ENCODE measurements at regions not wholly inside any gene's neighbourhood (a gene's known extent, or its start where the extent isn't known, plus 50 kb on each side); places are given as distances from the start of the nearest gene placed in this dataset.
"Not testable (repeated sequence)": the region's sequence is repeated elsewhere in the genome, so short reads cannot be mapped to it uniquely, and the experiment has no call there.

GRCh38 chr9:108803428-108804065 is 52.2 kb downstream of the ACTL7B start:
- DNase-seq (ENCODE audit: low spot score), result no peak

- no peak for DNase-seq (ENCODE audit: low spot score)
Measured at GRCh38 chr9:108802967-108803366, 52.8 kb downstream of the ACTL7B start.

DNA sequence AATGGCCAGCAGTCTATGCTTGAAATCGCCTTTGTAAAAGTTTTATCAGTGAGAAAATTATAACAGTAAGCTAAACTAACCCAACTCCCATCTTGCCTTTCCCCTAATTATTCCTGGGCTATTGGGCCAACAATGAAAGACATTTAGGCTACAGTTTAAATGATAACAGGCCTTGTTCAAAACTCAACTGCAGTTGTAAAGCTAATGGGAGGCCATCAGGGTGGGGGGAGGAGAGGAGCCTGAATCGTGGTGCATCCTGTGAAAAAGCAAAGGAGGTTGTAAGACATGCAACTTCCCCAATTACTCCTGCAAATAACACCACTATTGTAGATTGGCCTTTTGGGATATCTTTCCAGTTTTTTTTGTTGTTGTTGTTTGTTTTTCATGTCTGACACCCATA is 53.8 kb downstream of the ACTL7B start:
- no peak for DNase-seq (ENCODE audit: low spot score)

DNA sequence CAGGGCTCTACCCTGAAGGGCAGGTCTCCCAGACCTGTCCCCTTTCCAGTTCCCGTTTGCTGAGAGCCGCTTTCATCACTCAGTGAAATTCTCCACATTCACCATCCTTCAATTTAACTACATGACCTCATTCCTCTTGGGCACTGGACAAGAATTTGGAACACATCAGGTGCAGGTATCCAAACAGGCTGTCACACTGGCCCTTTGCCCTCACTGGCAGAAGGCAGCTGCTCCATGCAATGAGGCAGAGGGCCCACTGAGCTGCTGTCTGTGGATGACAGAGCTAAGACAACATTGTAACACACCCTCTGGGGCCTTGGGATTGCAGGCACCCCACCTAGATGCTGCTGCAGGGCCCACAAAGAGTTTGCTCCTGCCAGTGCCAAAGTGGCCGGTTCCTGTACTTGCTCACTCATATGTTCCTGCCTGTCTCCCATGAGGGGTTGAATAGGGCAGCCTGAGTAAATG is 55.1 kb downstream of the ACTL7B start:
- no peak for DNase-seq (ENCODE audit: low spot score)

DNA sequence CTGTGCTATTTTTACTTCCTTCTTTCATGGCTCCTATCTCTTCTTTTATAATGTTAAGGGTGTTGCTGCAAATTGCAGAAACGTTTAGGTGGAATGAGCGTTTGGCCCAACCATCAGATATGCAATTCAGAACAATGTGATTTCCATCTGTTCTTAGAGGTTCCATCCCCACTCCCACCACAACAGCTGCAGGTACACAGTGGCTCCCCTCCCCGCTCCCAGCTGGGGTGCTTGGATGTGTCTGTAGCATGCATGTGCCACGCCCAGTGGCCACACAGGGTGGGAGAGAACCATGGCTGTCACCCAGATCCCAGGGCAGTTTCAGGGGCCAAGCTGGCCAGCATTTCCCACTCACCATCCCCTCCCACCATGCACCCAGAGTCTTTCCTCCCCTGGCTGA is 62.2 kb downstream of the ACTL7B start:
- DNase-seq (ENCODE audit: low spot score), result no peak

- DNase-seq (ENCODE audit: low spot score), result no peak
Measured at GRCh38 chr9:108789742-108790141, 66.0 kb downstream of the ACTL7B start.

DNA sequence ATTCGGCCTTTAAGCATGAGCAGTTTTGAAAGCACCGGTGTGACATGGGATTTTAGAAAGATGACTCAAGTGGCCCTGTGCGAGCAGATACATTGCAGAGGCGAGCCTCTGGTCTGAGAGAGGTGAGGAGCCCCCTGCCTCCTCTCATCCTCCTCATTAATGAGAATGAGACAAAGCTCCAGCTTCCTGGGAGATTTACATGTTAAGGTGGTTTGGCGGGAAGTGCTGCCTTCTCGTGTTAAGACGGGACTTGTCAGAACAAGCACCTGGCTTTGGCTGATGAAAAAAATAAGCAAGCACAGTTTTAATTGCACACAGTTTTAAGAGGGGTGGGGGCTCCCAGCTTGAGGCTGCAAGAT is 68.1 kb downstream of the ACTL7B start:
- DNase-seq (ENCODE audit: low spot score), result no peak

GRCh38 chr9:108786901-108787689 is 68.7 kb downstream of the ACTL7B start:
- DNase-seq (ENCODE audit: low spot score), result no peak

DNA sequence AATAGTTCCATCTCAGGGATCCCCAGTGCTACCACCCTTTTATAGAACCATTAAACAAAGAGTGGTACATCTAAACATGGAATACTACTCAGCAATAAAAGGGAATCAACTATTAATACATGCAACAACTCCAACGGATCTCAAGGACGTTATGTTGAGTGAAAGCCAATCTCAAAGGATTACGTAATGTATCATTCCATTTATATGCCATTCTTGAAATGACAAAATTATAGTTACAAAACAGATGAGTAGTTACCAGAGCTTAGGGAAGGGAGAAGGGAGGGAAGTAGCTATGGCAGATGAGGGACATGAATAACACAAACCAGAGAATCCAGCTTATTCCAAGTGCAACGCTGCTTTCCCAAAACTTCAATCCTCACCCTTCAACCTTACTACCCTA is 69.5 kb downstream of the ACTL7B start:
- no peak for DNase-seq (ENCODE audit: low spot score)

DNA sequence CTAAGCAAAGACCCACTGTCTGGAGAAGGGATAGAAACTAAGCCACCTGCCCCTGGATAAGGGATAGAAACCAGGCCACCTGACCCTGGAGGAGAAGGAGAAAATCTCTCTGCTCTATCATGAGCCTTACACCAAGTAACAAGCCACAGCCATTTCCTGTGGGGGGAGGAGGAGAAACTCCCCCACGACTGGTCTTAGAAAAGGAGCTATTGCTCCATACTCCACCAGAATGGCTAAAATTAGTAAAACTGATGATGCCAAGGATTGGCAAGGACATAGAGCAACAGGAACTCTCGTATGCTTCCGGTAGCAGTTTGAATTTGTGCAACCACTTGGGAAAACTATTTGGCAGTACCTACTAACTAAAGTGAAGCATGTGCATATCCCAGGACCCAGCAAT is 70.8 kb downstream of the ACTL7B start:
- no peak for DNase-seq (ENCODE audit: low spot score)

DNA sequence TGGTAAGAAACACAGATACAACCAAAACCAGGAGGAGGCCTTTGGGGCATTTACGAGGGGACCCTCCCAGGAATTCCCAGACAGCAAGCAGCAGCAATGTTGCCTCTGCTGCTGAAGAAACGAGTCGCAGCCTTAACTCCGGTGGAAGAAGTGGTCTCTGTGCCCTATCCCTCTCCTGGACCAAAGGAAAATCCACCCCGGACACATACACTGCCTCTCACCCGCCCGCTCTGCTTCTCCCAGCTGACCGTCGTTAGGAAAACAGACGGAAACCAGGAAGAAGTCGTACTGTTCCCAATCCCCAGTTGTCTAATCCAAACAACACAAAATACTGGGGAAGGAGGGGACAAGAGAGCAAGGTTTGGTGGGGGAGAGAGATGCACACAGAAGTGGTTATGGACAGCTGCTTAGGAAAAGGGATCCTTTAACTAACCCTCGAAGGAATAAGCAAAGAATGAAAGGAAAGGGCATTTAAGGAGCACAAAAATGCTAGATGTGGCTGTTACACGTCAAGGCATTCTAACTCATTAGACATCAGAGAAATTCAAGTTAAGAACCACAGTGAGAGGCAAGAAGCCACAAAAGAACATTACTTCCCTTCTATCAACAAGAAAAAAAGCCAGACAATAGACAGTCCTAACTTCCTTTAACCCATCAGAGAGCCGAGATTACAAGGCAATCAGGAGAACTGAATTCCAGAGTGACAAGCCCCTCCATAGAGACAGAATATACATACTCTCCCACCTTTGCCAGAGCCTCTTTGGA is 71.9 kb downstream of the ACTL7B start:
- no peak for DNase-seq (ENCODE audit: low spot score)

DNA sequence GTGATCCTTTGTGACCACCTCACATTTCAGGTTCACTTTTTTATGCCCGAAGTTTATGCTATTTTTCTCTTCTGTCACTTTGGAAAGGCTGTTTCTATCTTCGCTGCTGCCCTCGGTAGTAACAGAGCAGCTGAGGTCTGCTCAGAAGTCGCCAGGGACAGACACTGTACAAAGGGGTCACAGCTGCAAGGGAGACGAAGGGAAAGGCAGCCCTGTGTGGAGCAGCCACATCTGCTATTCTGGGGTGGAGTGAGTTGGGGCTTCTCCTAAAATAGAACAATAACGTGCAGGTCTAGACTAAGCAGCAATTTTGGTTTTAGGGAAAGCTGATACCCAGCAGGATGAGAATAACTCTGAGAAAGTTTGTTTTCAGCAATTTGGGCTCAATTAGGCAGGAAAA is 72.5 kb downstream of the ACTL7B start:
- DNase-seq (ENCODE audit: low spot score), result no peak

- DNase-seq (ENCODE audit: low spot score), result no peak
Measured at GRCh38 chr9:108780942-108781734, 74.6 kb downstream of the ACTL7B start.

DNA sequence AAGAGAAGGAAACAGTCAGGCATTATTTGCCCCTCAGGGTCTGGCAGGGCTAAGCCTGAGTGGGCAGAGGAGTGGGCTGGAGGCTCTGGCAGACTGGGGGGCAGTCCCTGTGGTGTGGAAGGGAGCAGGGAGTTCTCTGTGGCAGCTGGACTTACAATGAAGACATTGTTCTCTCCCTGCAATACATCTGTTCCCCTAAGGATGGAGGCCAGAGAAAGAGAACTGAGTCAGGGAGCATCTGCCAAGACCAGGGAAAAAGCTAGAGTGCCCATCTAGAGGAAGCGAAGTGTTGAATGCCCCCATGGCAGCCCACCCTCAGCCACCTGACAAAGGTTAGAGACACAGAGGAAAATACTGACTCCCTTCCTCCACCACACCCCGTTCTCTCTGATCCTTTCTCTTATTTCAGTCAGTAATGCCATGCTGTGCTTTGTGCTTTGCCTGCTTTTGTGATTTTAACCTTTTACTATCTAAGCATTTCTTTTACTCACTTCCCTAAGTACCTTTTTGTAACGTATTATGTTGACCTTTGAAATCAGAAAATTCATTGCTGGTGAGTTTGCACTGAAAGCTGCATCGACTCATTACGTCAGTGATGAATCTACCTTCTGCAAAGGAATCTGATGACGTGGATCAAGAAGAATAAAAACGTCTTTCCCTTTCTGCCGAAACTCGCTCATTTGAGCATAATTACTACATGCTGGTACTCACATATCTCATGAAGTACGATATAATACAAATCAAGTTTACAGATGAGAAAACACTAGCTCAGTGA is 76.0 kb downstream of the ACTL7B start:
- DNase-seq (ENCODE audit: low spot score), result no peak

DNA sequence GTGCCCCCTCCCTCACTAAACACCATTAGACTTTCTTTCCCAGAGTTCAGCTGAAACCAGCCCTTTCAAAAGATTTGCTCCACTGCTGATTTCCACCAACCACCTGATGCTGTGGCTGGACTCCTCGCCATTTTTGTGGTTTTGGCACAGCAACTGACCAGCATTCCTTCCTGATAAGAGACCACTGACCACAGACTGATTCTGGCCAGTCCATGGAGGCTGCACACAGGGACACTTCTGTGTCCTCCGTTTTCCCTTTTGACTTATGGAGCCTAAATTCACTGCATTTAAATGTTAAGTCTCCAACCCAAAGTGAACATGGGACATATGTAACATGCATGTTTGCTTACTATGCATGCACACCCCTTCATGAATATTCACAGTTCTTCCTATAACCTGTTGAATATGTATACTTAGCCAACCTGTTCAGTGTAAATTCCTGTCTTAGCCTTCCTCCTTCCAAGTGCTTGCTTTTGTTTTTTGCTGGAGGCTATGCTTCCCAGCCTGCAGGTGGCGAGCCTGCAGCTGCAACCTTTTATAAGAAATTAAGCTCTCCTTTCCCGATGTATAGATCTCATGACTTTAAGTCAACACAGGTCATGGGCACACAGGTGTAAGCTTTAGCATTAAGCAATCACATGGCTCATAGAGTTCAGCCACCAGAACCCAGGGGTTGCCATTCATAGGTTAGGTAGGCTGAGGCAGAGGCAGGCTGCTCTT is 78.7 kb downstream of the ACTL7B start:
- DNase-seq (ENCODE audit: low spot score), result no peak

GRCh38 chr9:108775901-108776306 is 79.9 kb downstream of the ACTL7B start:
- DNase-seq (ENCODE audit: low spot score), result no peak

GRCh38 chr9:108774088-108774487 is 81.7 kb downstream of the ACTL7B start:
- DNase-seq (ENCODE audit: low spot score), result not testable (repeated sequence)

- no peak for DNase-seq (ENCODE audit: low spot score)
Measured at GRCh38 chr9:108772301-108772894, 83.4 kb downstream of the ACTL7B start.

GRCh38 chr9:108768744-108769143 is 87.0 kb downstream of the ACTL7B start:
- DNase-seq (ENCODE audit: low spot score), result no peak

DNA sequence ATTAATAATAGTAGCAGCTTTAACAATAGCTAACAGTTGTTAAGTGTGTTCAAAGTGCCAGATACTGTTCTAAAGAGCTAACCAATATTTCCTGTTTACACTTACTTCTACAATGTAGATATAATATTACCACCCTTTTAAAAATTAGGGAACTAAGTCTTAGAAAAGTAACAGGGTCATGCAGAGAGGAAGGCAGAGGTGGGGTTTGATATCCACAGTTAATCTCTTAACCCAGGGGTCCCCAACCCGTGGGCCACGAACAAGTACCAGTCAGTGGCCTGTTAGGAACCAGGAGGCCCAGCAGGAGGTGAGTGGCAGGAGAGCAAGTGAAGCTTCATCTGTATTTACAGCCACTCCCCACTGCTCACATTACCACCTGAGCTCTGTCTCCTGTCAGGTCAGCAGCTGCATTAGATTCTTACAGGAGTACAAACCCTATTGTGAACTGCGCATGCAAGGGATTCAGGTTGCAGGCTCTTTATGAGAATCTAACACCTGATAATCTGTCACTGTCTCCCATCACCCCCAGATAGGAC is 89.1 kb downstream of the ACTL7B start:
- DNase-seq (ENCODE audit: low spot score), result no peak
